ENCODE measurements at regions not wholly inside any gene's neighbourhood (a gene's known extent, or its start where the extent isn't known, plus 50 kb on each side); places are given as distances from the start of the nearest gene placed in this dataset.

GRCh38 chr22:34880662-34881061, 185.3 kb upstream of the ISX start:
- no peaks in the 10 kb centered on the region for H3K36me3 ChIP-seq
- H3K9me3 ChIP-seq, result no peaks in the 10 kb centered on the region
- H3K4me3 ChIP-seq, result no peak overlapping the region
- no peak for DNase-seq
- no peaks in the 10 kb centered on the region for H3K27me3 ChIP-seq

- Histone ChIP-seq H3K36me3 (no peaks in the 10 kb centered on the region), H3K27me3 (no peaks in the 10 kb centered on the region), H3K4me3 (no peak overlapping the region), H3K9me3 (no peaks in the 10 kb centered on the region)
- DNase-seq, result no peak
Measured at GRCh38 chr22:34881453-34881852, 184.5 kb upstream of the ISX start.

DNA sequence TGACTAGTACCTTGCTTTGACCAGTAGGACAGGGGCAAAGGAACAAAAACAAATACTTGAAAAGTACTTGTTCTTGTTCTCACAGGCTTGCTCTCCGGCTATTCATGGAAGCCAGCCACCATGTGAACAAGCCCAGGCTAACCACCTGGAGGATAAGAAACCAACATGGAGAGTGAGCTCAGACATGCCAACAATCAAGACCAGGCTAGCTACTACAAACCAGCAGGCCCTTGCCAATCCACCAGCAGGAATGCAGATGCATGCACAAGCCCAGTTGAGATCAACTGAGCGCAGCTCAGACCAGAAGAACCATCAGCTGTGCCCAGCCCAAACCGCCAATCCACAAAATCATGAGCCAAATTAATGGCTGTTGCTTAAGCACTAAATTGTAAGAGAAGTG, 180.1 kb upstream of the ISX start:
- no peak overlapping the region for H3K4me3 ChIP-seq
- H3K36me3 ChIP-seq, result no peaks in the 10 kb centered on the region
- H3K9me3 ChIP-seq, result no peaks in the 10 kb centered on the region
- H3K27me3 ChIP-seq, result no peaks in the 10 kb centered on the region
- no peak for DNase-seq

GRCh38 chr22:34886391-34886790, 179.6 kb upstream of the ISX start:
- no peaks in the 10 kb centered on the region for H3K27me3 ChIP-seq
- no peak for DNase-seq
- no peaks in the 10 kb centered on the region for H3K9me3 ChIP-seq
- no peaks in the 10 kb centered on the region for H3K36me3 ChIP-seq
- H3K4me3 ChIP-seq, result no peak overlapping the region

DNA sequence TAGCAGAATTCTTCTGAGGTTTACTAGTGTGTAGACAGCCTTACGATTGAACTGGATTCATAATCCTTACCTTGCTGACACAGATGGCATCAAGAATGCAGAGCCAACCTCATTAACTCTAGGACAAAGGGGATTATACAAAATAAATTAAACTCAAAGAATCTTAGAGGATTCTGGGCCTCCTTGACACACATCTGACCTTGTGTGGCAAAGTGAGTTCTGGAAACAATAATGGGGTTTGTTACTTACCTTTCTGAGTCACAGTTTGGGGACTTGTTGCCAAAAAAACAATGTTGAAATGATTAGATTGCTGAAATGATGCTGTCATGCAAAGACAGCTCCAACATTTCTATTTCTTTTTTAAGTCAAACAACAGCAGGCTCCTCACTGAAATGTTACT, 179.1 kb upstream of the ISX start:
- no peaks in the 10 kb centered on the region for H3K9me3 ChIP-seq
- DNase-seq, result no peak
- H3K4me3 ChIP-seq, result no peak overlapping the region
- H3K36me3 ChIP-seq, result no peaks in the 10 kb centered on the region
- H3K27me3 ChIP-seq, result no peaks in the 10 kb centered on the region

DNA sequence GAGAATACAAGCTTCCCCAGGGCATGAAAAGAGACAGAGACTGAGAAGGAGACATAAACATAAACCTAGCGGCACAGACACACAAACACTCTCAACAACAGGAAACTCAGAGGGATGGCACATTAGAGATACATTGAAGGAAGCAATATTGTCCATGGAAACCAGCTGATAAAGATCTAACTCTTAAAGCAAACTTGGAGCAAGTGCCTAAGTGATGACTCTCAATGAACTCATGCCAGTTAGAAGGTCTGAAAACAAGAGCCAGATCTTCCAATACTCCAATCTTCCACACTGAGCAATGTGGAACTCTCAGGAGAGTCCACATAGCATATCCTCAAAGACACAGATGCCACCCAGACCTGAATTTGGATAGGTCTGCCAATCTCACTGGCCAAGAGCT, 168.8 kb upstream of the ISX start:
- H3K4me3 ChIP-seq, result no peak overlapping the region
- no peaks in the 10 kb centered on the region for H3K9me3 ChIP-seq
- H3K36me3 ChIP-seq, result no peaks in the 10 kb centered on the region
- no peaks in the 10 kb centered on the region for H3K27me3 ChIP-seq
- no peak for DNase-seq

DNA sequence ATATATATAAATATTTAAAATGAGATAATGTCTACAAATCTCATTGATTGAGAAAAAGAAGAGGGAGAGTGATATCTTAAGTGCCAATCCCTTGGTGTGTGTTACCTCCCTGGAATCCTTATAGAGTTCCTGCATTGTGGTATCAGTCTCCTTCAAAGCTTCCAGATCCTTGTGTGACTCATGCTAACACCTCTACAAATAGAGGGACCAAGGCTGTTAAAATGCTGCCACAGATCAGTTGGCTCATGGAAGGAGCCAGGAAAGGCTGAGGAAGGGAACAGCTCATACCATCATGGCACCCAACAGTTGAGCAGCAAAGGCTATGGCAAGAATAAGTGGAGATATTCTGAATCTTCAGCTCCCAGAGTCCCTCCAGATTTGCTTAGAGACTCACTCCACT, 163.6 kb upstream of the ISX start:
- DNase-seq, result no peak
- no peak overlapping the region for H3K4me3 ChIP-seq
- H3K27me3 ChIP-seq, result no peaks in the 10 kb centered on the region
- H3K36me3 ChIP-seq, result no peaks in the 10 kb centered on the region
- H3K9me3 ChIP-seq, result no peaks in the 10 kb centered on the region

DNA sequence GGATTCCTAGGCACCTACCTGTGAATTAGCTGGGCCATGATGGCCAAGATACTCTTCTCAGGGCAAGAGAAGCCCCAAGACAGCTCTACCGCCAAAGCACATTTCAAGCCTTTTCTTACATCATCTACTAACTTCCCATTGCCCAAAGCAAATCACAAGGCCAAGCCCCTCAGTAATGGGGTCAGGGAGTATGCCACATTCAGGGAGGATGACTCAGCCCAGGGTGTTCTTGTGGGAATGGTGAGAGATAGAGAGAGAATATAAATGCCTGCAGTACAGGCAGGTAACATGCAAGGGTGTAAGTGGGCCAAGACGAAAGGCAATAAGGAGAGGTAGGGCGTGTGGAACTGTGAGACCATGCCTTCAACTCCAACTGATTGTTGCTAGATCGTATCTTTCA, 162.5 kb upstream of the ISX start:
- Histone ChIP-seq H3K4me3 (no peak overlapping the region), H3K9me3 (no peaks in the 10 kb centered on the region), H3K27me3 (no peaks in the 10 kb centered on the region), H3K36me3 (no peaks in the 10 kb centered on the region)
- no peak for DNase-seq

GRCh38 chr22:34904486-34904885, 161.5 kb upstream of the ISX start:
- DNase-seq, result no peak
- Histone ChIP-seq H3K9me3 (no peaks in the 10 kb centered on the region), H3K27me3 (no peaks in the 10 kb centered on the region), H3K36me3 (no peaks in the 10 kb centered on the region), H3K4me3 (no peak overlapping the region)

GRCh38 chr22:34913826-34914225, 152.1 kb upstream of the ISX start:
- Histone ChIP-seq H3K4me3 (no peak overlapping the region), H3K36me3 (no peaks in the 10 kb centered on the region), H3K27me3 (no peaks in the 10 kb centered on the region; the same call in 1 of the 2 replicates), H3K9me3 (no peaks in the 10 kb centered on the region)
- no peak for DNase-seq

DNA sequence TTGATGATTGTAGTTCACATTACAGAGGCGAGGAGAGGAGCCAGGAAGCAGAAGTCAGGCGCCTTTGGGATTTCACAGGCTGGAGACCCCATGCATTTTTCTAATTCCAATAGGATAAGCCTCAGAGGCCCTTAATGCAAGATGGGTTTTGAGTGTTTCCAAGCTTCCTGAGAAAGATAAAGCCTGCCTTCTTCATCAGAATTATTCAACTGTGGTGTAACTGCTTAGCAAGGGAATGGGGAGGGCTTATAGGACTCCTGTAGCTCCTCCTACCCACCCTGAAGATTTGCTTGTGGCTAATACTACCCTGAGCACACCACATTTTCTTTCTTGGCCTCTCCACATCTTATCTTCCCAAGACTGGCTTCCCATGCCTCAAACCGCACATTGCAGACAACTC, 151.1 kb upstream of the ISX start:
- no peak for DNase-seq
- H3K4me3 ChIP-seq, result no peak overlapping the region
- H3K27me3 ChIP-seq, result no peaks in the 10 kb centered on the region; the same call in 1 of the 2 replicates
- no peaks in the 10 kb centered on the region for H3K9me3 ChIP-seq
- H3K36me3 ChIP-seq, result no peaks in the 10 kb centered on the region

GRCh38 chr22:34917239-34917638, 148.7 kb upstream of the ISX start:
- no peaks in the 10 kb centered on the region for H3K9me3 ChIP-seq
- no peaks in the 10 kb centered on the region for H3K36me3 ChIP-seq
- H3K27me3 ChIP-seq, result no peaks in the 10 kb centered on the region; the same call in 1 of the 2 replicates
- DNase-seq, result no peak
- no peak overlapping the region for H3K4me3 ChIP-seq

GRCh38 chr22:34931026-34931425, 134.9 kb upstream of the ISX start:
- DNase-seq, result no peak
- Histone ChIP-seq H3K4me3 (no peak overlapping the region), H3K9me3 (no peaks in the 10 kb centered on the region), H3K36me3 (no peaks in the 10 kb centered on the region), H3K27me3 (no peaks in the 10 kb centered on the region)

DNA sequence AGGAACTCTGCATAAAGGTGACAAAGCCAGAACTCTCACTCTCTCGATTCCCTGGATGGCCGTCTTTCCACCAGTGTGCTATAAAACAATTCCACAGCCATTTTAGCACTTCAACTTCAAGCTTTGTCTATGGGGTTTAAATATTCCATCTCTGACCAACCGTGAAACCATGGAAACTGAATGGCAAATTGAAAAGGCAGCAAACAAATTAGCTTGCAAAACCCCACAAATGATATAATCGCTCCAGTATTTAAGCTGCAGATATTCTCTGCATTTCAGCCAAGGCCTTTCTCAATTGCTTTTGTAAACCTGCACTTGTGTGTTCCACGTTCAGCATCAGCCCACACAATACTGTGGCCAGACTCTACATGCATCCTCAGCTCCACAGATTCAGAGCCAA, 131.7 kb upstream of the ISX start:
- Histone ChIP-seq H3K4me3 (no peak overlapping the region), H3K36me3 (no peaks in the 10 kb centered on the region), H3K27me3 (no peaks in the 10 kb centered on the region), H3K9me3 (no peaks in the 10 kb centered on the region)
- DNase-seq, result no peak

GRCh38 chr22:34943830-34944229, 122.1 kb upstream of the ISX start:
- no peak for DNase-seq

DNA sequence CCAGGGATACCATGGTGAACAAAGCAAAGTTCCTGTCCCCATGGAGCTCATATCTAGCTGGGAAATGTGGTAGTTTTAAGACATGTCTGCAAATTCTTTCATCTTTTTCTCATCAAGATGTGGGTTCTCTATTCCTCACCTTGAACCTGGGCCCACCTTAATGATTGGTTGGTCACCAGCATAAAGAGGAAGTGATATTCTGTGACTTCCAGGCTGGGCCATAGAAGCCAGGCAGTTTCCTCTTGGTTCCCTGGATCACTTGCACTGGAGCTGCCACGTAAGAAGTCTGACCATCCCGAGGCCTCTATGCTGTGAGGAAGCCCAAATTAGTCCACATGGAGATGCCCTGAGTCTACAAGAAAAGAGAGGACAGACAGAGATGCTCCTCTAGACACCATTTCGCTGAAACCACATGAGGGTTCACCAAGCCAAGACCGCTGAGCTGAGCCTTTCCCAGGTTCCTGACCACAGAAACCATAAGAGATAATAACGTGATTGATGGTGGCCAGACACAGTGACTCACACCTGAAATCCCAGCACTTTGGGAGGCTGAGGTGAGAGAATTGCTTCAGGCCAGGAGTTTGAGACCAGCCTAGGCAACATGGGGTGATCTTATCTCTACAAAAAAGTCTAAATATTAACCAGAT, 119.5 kb upstream of the ISX start:
- Histone ChIP-seq H3K4me3 (no peak overlapping the region), H3K27me3 (no peaks in the 10 kb centered on the region), H3K9me3 (no peaks in the 10 kb centered on the region), H3K36me3 (no peaks in the 10 kb centered on the region)
- no peak for DNase-seq

More at GRCh38 chr22:34943830-34944229, 122.1 kb upstream of the ISX start:
- Histone ChIP-seq H3K4me3 (no peak overlapping the region), H3K36me3 (no peaks in the 10 kb centered on the region), H3K9me3 (no peaks in the 10 kb centered on the region), H3K27me3 (no peaks in the 10 kb centered on the region)

DNA sequence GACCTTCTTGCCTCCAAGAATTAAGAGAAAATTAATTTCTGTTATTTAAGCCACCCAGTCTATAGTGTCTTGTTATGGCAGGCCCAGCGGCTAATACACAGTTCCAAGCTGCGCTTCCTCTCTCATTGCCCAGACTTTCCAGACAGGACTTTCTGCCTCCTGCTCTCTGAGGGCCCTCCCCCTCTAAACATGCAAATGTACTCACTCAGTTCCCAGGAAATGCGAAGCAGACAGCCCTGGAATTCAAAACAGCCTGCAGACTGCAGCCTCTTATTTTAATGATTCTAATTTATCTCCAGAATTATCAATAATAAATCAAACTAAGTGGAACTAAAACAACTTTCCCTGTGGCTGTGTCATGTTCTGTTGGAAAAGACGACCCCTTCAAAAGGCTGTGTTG, 115.5 kb upstream of the ISX start:
- no peaks in the 10 kb centered on the region for H3K27me3 ChIP-seq
- H3K4me3 ChIP-seq, result no peak overlapping the region
- H3K9me3 ChIP-seq, result no peaks in the 10 kb centered on the region
- no peaks in the 10 kb centered on the region for H3K36me3 ChIP-seq
- no peak for DNase-seq

- no peaks in the 10 kb centered on the region for H3K9me3 ChIP-seq
- H3K4me3 ChIP-seq, result no peak overlapping the region
- no peaks in the 10 kb centered on the region for H3K27me3 ChIP-seq
- DNase-seq, result no peak
- no peaks in the 10 kb centered on the region for H3K36me3 ChIP-seq
Measured at GRCh38 chr22:34951212-34951611, 114.7 kb upstream of the ISX start.

DNA sequence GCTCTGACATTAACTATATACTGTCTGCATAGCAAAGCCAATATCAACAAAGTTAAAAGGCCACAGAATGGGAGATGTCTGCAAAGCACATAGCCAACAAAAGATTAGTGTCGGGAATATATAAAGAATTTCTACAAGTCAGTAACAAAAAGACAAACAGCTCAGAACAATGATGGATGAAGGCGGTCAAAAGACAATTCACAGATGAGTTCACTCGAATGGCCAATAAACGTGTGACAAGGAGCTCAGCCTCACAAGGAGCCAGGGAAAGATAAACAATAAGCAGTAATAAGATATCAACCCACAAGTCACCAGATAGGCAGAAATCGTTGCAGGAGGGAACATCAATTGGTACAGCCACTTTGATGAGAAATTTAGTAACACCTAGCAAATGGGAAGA, 106.0 kb upstream of the ISX start:
- DNase-seq, result no peak
- Histone ChIP-seq H3K36me3 (no peaks in the 10 kb centered on the region), H3K9me3 (no peaks in the 10 kb centered on the region), H3K4me3 (no peak overlapping the region), H3K27me3 (no peaks in the 10 kb centered on the region)

Data from MG63 (cell line).